CD4-positive, alpha-beta memory T cell (primary cell): ENCODE measurements at regions not wholly inside any gene's neighbourhood (a gene's known extent, or its start where the extent isn't known, plus 50 kb on each side); places are given as distances from the start of the nearest gene placed in this dataset.
"Not testable (repeated sequence)": the region's sequence is repeated elsewhere in the genome, so short reads cannot be mapped to it uniquely, and the experiment has no call there.

ENCODE experiments used
- CTCF ChIA-PET: fragments of 350-600 bp; sonication (Branson Sonifier 250); formaldehyde crosslinking; loops from one replicate; lab custom pipeline; 2021; ENCODE audit warnings: inconsistent platforms; ENCODE audit not compliant: partially characterized antibody; lab: Charles Lee
- POLR2A ChIA-PET: fragments of 350-600 bp; sonication (Branson Sonifier 250); formaldehyde crosslinking; loops from one replicate; lab custom pipeline; 2021; ENCODE audit not compliant: partially characterized antibody; lab: Charles Lee
- DNase-seq, 5 donors: peaks; one replicate each; pipeline versions ENCODE4 v3.0.0 to v3.0.0-alpha.2; 2020 to 2022; ENCODE audit warnings: mixed read lengths in 1 of 5
- H3K27ac ChIP-seq: one replicate; pipeline ENCODE4 v1.7.0; 2013; ENCODE audit warnings: low read depth, low read length
- H3K27me3 ChIP-seq: 2 replicates; pipeline ENCODE4 v1.7.0; 2013; ENCODE audit warnings: mild to moderate bottlenecking, low read length, moderate library complexity; ENCODE audit not compliant: insufficient read depth
- H3K36me3 ChIP-seq: 2 replicates; pipeline ENCODE4 v1.7.0; 2013; ENCODE audit warnings: mild to moderate bottlenecking, low read length, moderate library complexity; ENCODE audit not compliant: insufficient read depth
- H3K4me1 ChIP-seq: 2 replicates; pipeline ENCODE4 v1.7.0; 2013; ENCODE audit warnings: mild to moderate bottlenecking, low read length, moderate library complexity; ENCODE audit not compliant: insufficient read depth
- H3K4me3 ChIP-seq, 2 donors: one replicate each; pipeline ENCODE4 v1.7.0; 2013; ENCODE audit warnings: low read length in 2 of 2, mild to moderate bottlenecking in 1 of 2
- H3K9me3 ChIP-seq, 2 donors: one replicate each; pipeline ENCODE4 v1.7.0; 2013; ENCODE audit warnings: low read length in 2 of 2, control low read depth in 1 of 2; ENCODE audit not compliant: control insufficient read depth in 1 of 2
- H3K27ac Mint-ChIP-seq, 7 donors: one replicate each; pipeline ENCODE4 v1.8.0; 2020 to 2021; ENCODE audit warnings: mixed read lengths in 7 of 7, mild to moderate bottlenecking in 6 of 7, inconsistent platforms in 3 of 7, moderate library complexity in 3 of 7
- H3K27me3 Mint-ChIP-seq, 2 donors: one replicate each; pipeline ENCODE4 v1.8.0; 2020 to 2021; ENCODE audit warnings: mixed read lengths in 2 of 2
- H3K36me3 Mint-ChIP-seq, 2 donors: one replicate each; pipeline ENCODE4 v1.8.0; 2020 to 2021; ENCODE audit warnings: mixed read lengths in 2 of 2, inconsistent platforms in 1 of 2, mild to moderate bottlenecking in 1 of 2
- H3K4me1 Mint-ChIP-seq, 4 donors: one replicate each; pipeline ENCODE4 v1.8.0; 2020 to 2021; ENCODE audit warnings: mixed read lengths in 4 of 4, mild to moderate bottlenecking in 1 of 4
- H3K4me3 Mint-ChIP-seq, 8 donors: one replicate each; pipeline ENCODE4 v1.8.0; 2020 to 2021; ENCODE audit warnings: mixed read lengths in 8 of 8, mild to moderate bottlenecking in 7 of 8, moderate library complexity in 6 of 8, inconsistent platforms in 3 of 8
- H3K9me3 Mint-ChIP-seq, 8 donors: one replicate each; pipeline ENCODE4 v1.8.0; 2020 to 2021; ENCODE audit warnings: mixed read lengths in 8 of 8, mild to moderate bottlenecking in 5 of 8, inconsistent platforms in 3 of 8, moderate library complexity in 1 of 8
- intact Hi-C: fragments of 100-400 bp; cut with micrococcal nuclease; formaldehyde crosslinking; loops from one replicate; pipeline ENCODE4 v1.15.1; 2023

DNA sequence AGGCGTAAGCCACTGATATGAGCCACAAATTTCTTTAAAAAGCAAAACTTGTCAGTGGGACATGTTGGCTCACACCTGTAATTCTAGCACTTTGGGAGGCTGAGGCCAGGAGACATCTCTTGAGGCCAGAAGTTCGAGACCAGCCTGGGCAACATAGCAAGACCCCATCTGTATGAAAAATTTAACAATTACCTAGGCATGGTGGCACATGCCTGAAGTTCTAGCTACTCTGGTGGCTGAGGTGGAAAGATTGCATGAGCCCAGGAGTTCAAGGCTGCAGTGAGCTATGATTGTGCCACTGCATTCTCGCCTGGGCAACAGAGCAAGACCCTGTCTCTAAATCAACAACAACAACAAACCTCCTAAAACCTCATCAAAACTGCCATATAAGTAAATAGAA, 147.6 kb upstream of the BARHL2 start:
- Histone ChIP-seq H3K9me3 (no peaks in the 10 kb centered on the region), H3K27me3 (no peaks in the 10 kb centered on the region), H3K27ac (no peak overlapping the region), H3K4me3 (no peak overlapping the region), H3K4me1 (no peaks in the 10 kb centered on the region), H3K36me3 (no peaks in the 10 kb centered on the region)
- ChIA-PET CTCF (no interaction called here), POLR2A (no interaction called here)
- Mint-ChIP-seq H3K36me3 (no peaks in the 10 kb centered on the region), H3K9me3 (peaks cover 0 to 4% (median under 1%) of the 10 kb centered on the region in 8 donors), H3K27ac (no peak overlapping the region), H3K4me1 (no peaks in the 10 kb centered on the region), H3K27me3 (peaks cover 9% of the 10 kb centered on the region in 2 donors), H3K4me3 (no peak overlapping the region)
- intact Hi-C loops: no loop called here
- no peak for DNase-seq

DNA sequence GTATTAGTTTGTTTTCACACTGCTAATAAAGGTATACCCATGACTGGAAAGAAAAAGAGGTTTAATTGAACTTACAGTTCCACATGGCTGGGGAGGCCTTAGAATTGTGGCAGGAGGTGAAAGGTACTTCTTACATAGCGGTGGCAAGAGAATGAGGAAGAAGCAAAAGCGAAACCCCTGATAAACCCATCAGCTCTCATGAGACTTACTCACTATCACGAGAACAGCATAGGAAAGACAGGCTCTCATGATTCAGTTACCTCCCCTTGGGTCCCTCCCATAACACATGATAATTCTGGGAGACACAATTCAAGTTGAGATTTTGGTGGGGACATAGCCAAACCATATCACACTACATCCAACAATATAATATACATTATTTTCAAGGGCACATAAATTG, 145.7 kb upstream of the BARHL2 start:
- no peak overlapping the region for H3K27ac Mint-ChIP-seq
- POLR2A ChIA-PET: no interaction called here
- peaks cover 0 to 4% (median under 1%) of the 10 kb centered on the region in 8 donors for H3K9me3 Mint-ChIP-seq
- H3K4me3 Mint-ChIP-seq: no peak overlapping the region
- no peaks in the 10 kb centered on the region for H3K27me3 ChIP-seq
- no peaks in the 10 kb centered on the region for H3K9me3 ChIP-seq
- DNase-seq: no peak
- CTCF ChIA-PET: no interaction called here
- H3K27me3 Mint-ChIP-seq: peaks cover 10% of the 10 kb centered on the region in 2 donors
- H3K36me3 ChIP-seq: no peaks in the 10 kb centered on the region
- H3K36me3 Mint-ChIP-seq: no peaks in the 10 kb centered on the region
- intact Hi-C loops: no loop called here
- no peak overlapping the region for H3K4me3 ChIP-seq
- H3K27ac ChIP-seq: no peak overlapping the region
- H3K4me1 ChIP-seq: no peaks in the 10 kb centered on the region
- H3K4me1 Mint-ChIP-seq: no peaks in the 10 kb centered on the region

DNA sequence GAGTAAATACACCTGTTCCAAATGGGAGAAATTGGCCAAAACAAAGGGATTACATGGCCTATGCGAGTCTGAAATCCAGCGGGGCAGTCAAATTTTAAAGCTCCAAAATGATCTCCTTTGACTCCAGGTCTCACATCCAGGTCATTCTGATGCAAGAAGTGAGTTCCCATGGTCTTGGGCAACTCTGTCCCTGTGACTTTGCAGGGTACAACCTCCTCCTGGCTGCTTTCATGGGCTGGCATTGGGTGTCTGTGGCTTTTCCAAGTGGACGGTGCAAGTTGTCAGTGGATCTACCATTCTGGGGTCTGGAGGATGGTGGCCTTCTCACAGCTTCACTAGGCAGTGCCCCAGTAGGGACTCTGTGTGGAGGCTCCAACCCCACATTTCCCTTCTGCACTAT, 144.3 kb upstream of the BARHL2 start:
- H3K27ac ChIP-seq, H3K27me3 ChIP-seq, POLR2A ChIA-PET, H3K4me3 Mint-ChIP-seq, H3K4me1 Mint-ChIP-seq, DNase-seq, H3K4me1 ChIP-seq, H3K9me3 ChIP-seq, H3K4me3 ChIP-seq, H3K36me3 ChIP-seq, H3K9me3 Mint-ChIP-seq, H3K36me3 Mint-ChIP-seq, intact Hi-C loops: not testable (repeated sequence)
- H3K27me3 Mint-ChIP-seq: peaks cover 10% of the 10 kb centered on the region in 2 donors
- CTCF ChIA-PET: interaction anchor here (0.9 kb wide), 1 partner anchor 303 kb away, joined by 3 read pairs; no protein-coding TSS in a partner anchor
- H3K27ac Mint-ChIP-seq: peak overlapping the region in 1 of 7 donors; percentile 17

DNA sequence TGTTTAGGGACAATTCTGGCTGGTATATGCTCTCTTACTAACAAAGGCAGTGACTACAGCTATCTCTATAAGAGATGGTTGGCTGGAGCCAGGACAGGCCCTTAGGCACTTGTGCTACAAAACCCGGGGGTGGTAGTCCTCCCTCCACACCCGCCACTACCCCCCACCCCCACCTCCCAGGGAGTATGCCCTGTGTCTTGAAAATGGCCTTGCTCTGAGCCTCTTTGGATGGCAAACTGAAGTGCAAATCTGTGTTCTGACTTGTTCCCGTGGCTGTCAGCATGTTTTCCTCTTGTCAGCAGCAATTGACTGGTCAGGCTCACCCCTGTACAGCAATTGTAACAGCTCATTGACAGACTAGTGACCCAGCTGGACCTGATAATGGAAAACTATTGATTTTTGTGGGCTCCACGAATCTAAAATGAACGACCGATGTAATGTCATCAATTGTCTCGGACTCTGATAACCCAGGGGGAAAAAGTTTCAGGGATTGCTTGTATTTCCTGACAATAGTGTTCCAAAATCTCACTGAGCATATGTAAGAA, 139.4 kb upstream of the BARHL2 start:
- Histone ChIP-seq H3K36me3 (no peaks in the 10 kb centered on the region), H3K27ac (no peak overlapping the region), H3K9me3 (no peaks in the 10 kb centered on the region), H3K27me3 (no peaks in the 10 kb centered on the region), H3K4me1 (peaks cover 6% of the 10 kb centered on the region), H3K4me3 (no peak overlapping the region)
- Mint-ChIP-seq H3K9me3 (peaks cover 0 to 3% (median under 1%) of the 10 kb centered on the region in 8 donors), H3K27me3 (peaks cover 14 to 28% of the 10 kb centered on the region in 2 donors), H3K36me3 (no peaks in the 10 kb centered on the region), H3K4me1 (peaks cover 3 to 9% (median 8%) of the 10 kb centered on the region in 4 donors), H3K27ac (peak overlapping the region in 1 of 7 donors; percentile 6), H3K4me3 (no peak overlapping the region)
- ChIA-PET POLR2A (no interaction called here), CTCF (no interaction called here)
- DNase-seq: no peak
- intact Hi-C loops: no loop called here

DNA sequence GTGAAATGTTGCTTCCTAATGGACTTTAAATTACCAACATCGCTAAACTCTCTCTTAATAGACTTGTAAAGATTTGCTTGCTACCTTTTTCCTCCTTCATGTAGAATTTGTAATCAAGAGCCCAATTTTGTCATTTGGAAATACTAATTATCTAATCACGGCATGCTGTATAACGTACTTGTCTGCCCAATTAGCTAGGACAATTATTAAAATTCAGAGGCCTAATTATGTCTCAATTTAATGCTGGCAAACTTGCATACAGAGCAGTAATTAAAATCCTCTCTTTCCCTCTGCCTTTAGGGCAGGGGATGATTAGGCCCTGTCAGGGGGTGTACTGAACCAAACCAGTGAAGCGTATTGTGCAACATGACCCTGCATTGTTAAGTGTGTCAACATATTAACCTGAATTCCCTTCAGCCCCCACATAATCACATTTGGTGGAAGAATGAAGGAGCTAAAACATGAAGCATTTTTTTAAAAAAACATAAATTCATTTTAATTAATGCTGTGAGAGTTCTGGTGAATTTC, 137.4 kb upstream of the BARHL2 start:
- Mint-ChIP-seq H3K4me1 (peaks cover 8 to 14% (median 13%) of the 10 kb centered on the region in 4 donors), H3K27me3 (peaks cover 20 to 21% of the 10 kb centered on the region in 2 donors), H3K27ac (no peak overlapping the region)

DNA sequence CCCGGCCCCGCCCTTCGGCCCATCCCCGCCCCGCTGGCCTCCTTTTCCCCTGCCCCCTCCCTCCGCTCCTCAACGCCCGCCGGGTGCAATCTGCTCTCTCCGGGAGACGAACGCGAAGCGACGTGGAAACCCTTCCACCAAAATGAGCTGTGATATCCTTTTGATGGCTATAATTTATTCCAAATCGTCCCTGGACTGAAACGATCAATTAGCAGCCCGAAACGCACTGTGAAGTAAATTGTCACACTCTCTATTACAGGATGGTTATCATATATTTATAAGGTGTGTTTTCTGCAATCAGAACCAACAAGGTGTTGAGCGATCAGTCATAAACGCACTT, 134.6 kb upstream of the BARHL2 start:
- H3K9me3 ChIP-seq: no peaks in the 10 kb centered on the region
- peaks cover 10% of the 10 kb centered on the region for H3K27me3 ChIP-seq
- Mint-ChIP-seq H3K36me3 (no peaks in the 10 kb centered on the region), H3K4me3 (peak overlapping the region; percentile 69 to 92 (median 84)), H3K27ac (peak overlapping the region in 2 of 7 donors; percentile 31 to 35), H3K27me3 (peaks cover 25 to 27% of the 10 kb centered on the region in 2 donors), H3K4me1 (peaks cover 8 to 14% (median 13%) of the 10 kb centered on the region in 4 donors), H3K9me3 (peaks cover 0 to 3% (median 0%) of the 10 kb centered on the region in 8 donors)
- ChIA-PET CTCF (interaction anchor here (1.0 to 1.7 kb wide), 2 partner anchors 13 to 313 kb away, joined by 3 to 4 read pairs; no protein-coding TSS in a partner anchor), POLR2A (no interaction called here)
- H3K4me1 ChIP-seq: peaks cover 17% of the 10 kb centered on the region
- intact Hi-C loops: loop anchor here (2.0 kb wide), 1 partner anchor 17 kb away; no protein-coding TSS in a partner anchor
- no peak for DNase-seq
- H3K27ac ChIP-seq: no peak overlapping the region
- H3K36me3 ChIP-seq: no peaks in the 10 kb centered on the region
- peak overlapping the region in 1 of 2 donors; percentile 43 for H3K4me3 ChIP-seq

More for the DNA sequence above, 137.4 kb upstream of the BARHL2 start:
- Mint-ChIP-seq H3K4me3 (no peak overlapping the region), H3K9me3 (peaks cover 0 to 2% (median 0%) of the 10 kb centered on the region in 8 donors), H3K36me3 (no peaks in the 10 kb centered on the region)
- H3K27me3 ChIP-seq: peaks cover 10% of the 10 kb centered on the region
- ChIA-PET CTCF (interaction anchor here (1.0 kb wide), 1 partner anchor 11 kb away, joined by 3 read pairs; no protein-coding TSS in a partner anchor), POLR2A (no interaction called here)
- peaks cover 17% of the 10 kb centered on the region for H3K4me1 ChIP-seq
- no peak overlapping the region for H3K4me3 ChIP-seq
- H3K9me3 ChIP-seq: no peaks in the 10 kb centered on the region
- no peak for DNase-seq
- H3K27ac ChIP-seq: no peak overlapping the region
- H3K36me3 ChIP-seq: no peaks in the 10 kb centered on the region
- intact Hi-C loops: no loop called here

DNA sequence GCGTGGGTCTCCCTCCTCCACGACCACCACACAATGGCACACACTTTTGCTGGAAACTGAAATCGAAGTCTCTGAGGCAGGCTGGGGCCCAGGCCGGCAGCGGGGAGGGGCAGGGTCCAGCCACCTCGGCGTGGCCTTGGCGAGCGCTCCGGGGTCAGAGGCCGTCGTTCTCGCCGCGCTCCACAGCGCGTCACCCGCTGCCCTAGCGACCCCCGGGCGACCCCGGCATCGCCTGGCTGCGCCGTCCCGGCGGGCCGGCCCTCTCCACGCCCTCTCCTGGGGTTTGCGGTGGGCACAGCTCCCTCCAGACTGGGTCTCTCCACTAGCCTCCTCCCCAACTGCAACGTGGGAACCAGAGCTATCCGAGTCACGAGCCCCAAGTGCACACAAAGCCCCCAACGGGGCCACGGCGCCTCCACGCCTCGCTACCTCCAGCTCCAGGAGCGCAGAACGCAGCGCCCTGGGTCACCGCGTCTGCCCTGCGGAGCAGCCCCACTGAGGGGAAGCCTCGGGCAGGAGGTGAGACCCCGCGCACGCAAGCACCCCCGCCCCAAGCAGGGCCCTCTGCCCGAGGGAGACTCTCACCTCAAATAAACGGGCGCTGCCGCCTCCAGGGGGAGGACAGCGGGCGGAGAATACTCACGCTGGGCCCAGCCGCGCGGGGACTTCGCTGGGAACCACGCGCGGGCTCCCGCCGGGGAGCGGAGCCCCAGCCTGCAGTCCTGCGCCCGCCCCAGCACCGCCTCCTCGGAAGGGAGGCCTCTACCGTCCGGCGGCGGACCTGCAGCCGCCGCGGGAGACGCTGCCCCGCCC, 134.0 kb upstream of the BARHL2 start:
- peaks cover 10% of the 10 kb centered on the region for H3K27me3 ChIP-seq
- H3K27ac Mint-ChIP-seq: no peak overlapping the region
- ChIA-PET CTCF (interaction anchor here (1.7 kb wide), 1 partner anchor 12 kb away, joined by 4 read pairs; no protein-coding TSS in a partner anchor), POLR2A (no interaction called here)
- H3K4me1 Mint-ChIP-seq: peaks cover 8 to 14% (median 13%) of the 10 kb centered on the region in 4 donors
- H3K9me3 ChIP-seq: no peaks in the 10 kb centered on the region
- no peaks in the 10 kb centered on the region for H3K36me3 ChIP-seq
- H3K9me3 Mint-ChIP-seq: peaks cover 0 to 3% (median 0%) of the 10 kb centered on the region in 8 donors
- peak overlapping the region; percentile 79 to 88 (median 84) for H3K4me3 Mint-ChIP-seq
- H3K27me3 Mint-ChIP-seq: peaks cover 23 to 27% of the 10 kb centered on the region in 2 donors
- H3K36me3 Mint-ChIP-seq: no peaks in the 10 kb centered on the region
- peaks cover 17% of the 10 kb centered on the region for H3K4me1 ChIP-seq
- no peak overlapping the region for H3K27ac ChIP-seq
- intact Hi-C loops: loop anchor here (2.0 kb wide), 1 partner anchor 16 kb away; no protein-coding TSS in a partner anchor
- H3K4me3 ChIP-seq: peak overlapping the region; percentile 52 to 71
- peak; percentile 63 to 68 (median 67) for DNase-seq
